B cell (primary cell): ENCODE measurements at regions not wholly inside any gene's neighbourhood (a gene's known extent, or its start where the extent isn't known, plus 50 kb on each side); places are given as distances from the start of the nearest gene placed in this dataset.

Source experiments
- ATAC-seq: fragments of 200-7000 bp; cut with Tn5 transposase; one replicate; pipeline ENCODE4 v1.10.0; 2021; ENCODE audit warnings: low read depth, mild to moderate bottlenecking, moderate number of reproducible peaks, moderate library complexity
- CTCF ChIA-PET: fragments of 350-600 bp; sonication (Branson Sonifier 250); formaldehyde crosslinking; loops from one replicate; lab custom pipeline; 2021; ENCODE audit warnings: antibody characterized with exemption, inconsistent platforms; lab: Charles Lee
- POLR2A ChIA-PET: fragments of 350-600 bp; sonication (Branson Sonifier 250); formaldehyde crosslinking; loops from one replicate; lab custom pipeline; 2021; ENCODE audit warnings: antibody characterized with exemption; lab: Charles Lee
- DNase-seq: peaks from one replicate; pipeline ENCODE4 v3.0.0; 2013
- H2AFZ ChIP-seq: 2 replicates; pipeline ENCODE4 v1.6.1; 2012; ENCODE audit warnings: mild to moderate bottlenecking, low read depth, low read length; ENCODE audit not compliant: insufficient read depth, poor library complexity, severe bottlenecking
- H3K27ac ChIP-seq, 2 donors: 1 replicate in 1 of 2; 2 replicates in 1 of 2; pipeline ENCODE4 v1.5.1; 2012 to 2013; ENCODE audit warnings: low read length in 2 of 2, mild to moderate bottlenecking in 2 of 2, moderate library complexity in 1 of 2
- H3K27me3 ChIP-seq, 4 experiments: fragments of 200-600 bp in 1 of 4; sonication (generic) in 1 of 4; replicated peaks in 1 of 4; 1 replicate in 2 of 4; 2 replicates in 2 of 4; pipeline versions ENCODE4 v1.6.1 to v1.7.0; 2013 to 2016; ENCODE audit warnings: low read length in 3 of 4, mild to moderate bottlenecking in 2 of 4, mixed read lengths in 1 of 4, moderate library complexity in 1 of 4; ENCODE audit not compliant: insufficient read depth in 4 of 4, control insufficient read depth in 3 of 4; ENCODE audit errors: control extremely low read depth in 1 of 4
- H3K36me3 ChIP-seq, 2 experiments: replicated peaks in 1 of 2; 1 replicate in 1 of 2; 2 replicates in 1 of 2; pipeline versions ENCODE4 v1.6.1 to v1.7.1; 2013; ENCODE audit warnings: low read length in 1 of 2; ENCODE audit not compliant: insufficient read depth in 2 of 2, control insufficient read depth in 1 of 2; ENCODE audit errors: control extremely low read depth in 1 of 2, extremely low read depth in 1 of 2
- H3K4me1 ChIP-seq, 2 donors: fragments of 200-600 bp in 1 of 2; sonication (generic) in 1 of 2; 1 replicate in 1 of 2; 2 replicates in 1 of 2; pipeline versions ENCODE4 v1.5.1 to v1.6.1; 2013 to 2017; ENCODE audit warnings: low read length in 2 of 2; ENCODE audit not compliant: control insufficient read depth in 2 of 2, insufficient read depth in 2 of 2
- H3K4me2 ChIP-seq: replicated peaks from 2 replicates; pipeline ENCODE3; 2012; ENCODE audit warnings: mild to moderate bottlenecking, low read depth, low read length; ENCODE audit not compliant: poor library complexity, severe bottlenecking
- H3K4me3 ChIP-seq, 5 experiments: fragments of 200-600 bp in 1 of 5; sonication (generic) in 1 of 5; 1 replicate in 3 of 5; 2 replicates in 2 of 5; pipeline versions ENCODE4 v1.5.1 to v1.7.0; 2011 to 2016; ENCODE audit warnings: low read length in 4 of 5, mild to moderate bottlenecking in 4 of 5, low read depth in 2 of 5, control low read depth in 1 of 5, moderate library complexity in 1 of 5; ENCODE audit not compliant: insufficient read depth in 1 of 5; ENCODE audit errors: control extremely low read depth in 1 of 5, extremely low read depth in 1 of 5
- H3K79me2 ChIP-seq: fragments of 200-600 bp; sonication (generic); one replicate; pipeline ENCODE4 v1.6.0; 2016; ENCODE audit warnings: low read length; ENCODE audit not compliant: control insufficient read depth, insufficient read depth
- H3K9ac ChIP-seq: fragments of 200-600 bp; sonication (generic); 2 replicates; pipeline ENCODE4 v1.6.1; 2017; ENCODE audit warnings: mild to moderate bottlenecking, low read length, moderate library complexity
- H3K9me3 ChIP-seq, 3 donors: one replicate each; pipeline versions ENCODE4 v1.6.1 to v1.7.1; 2013; ENCODE audit warnings: low read length in 2 of 3; ENCODE audit not compliant: control insufficient read depth in 2 of 3, insufficient read depth in 1 of 3; ENCODE audit errors: control extremely low read depth in 1 of 3
- H4K20me1 ChIP-seq: 2 replicates; pipeline ENCODE4 v1.6.0; 2012; ENCODE audit warnings: mild to moderate bottlenecking, low read length; ENCODE audit not compliant: insufficient read depth, control insufficient read depth, poor library complexity, severe bottlenecking
- H3K27ac Mint-ChIP-seq: one replicate; pipeline ENCODE4 v1.8.0; 2021; ENCODE audit warnings: mixed read lengths
- H3K27me3 Mint-ChIP-seq: one replicate; pipeline ENCODE4 v1.8.0; 2021; ENCODE audit warnings: mixed read lengths
- H3K4me1 Mint-ChIP-seq: one replicate; pipeline ENCODE4 v1.8.0; 2021; ENCODE audit warnings: mixed read lengths
- H3K4me3 Mint-ChIP-seq: one replicate; pipeline ENCODE4 v1.8.0; 2021; ENCODE audit warnings: mixed read lengths
- H3K9me3 Mint-ChIP-seq: one replicate; pipeline ENCODE4 v1.8.0; 2022; ENCODE audit warnings: mixed read lengths; ENCODE audit not compliant: insufficient read depth
- CTCF ChIP-seq: fragments of 200-600 bp; IDR thresholded peaks from one replicate; pipeline ENCODE4 v1.8.0; 2022; ENCODE audit warnings: antibody characterized with exemption, mild to moderate bottlenecking
- EZH2 ChIP-seq: IDR thresholded peaks from 2 replicates; pipeline ENCODE4 v1.6.1; 2012; ENCODE audit warnings: borderline replicate concordance, low read depth, mild to moderate bottlenecking, moderate library complexity, low read length; ENCODE audit not compliant: insufficient read depth, poor library complexity, severe bottlenecking
- WGBS: methylation state at CpG from one replicate; pipeline ENCODE4 v1.1.5; 2013; ENCODE audit warnings: missing lambda C conversion rate; ENCODE audit not compliant: insufficient coverage; 5-methylcytosine and 5-hydroxymethylcytosine counted together
- intact Hi-C: fragments of 100-400 bp; cut with micrococcal nuclease; formaldehyde crosslinking; loops from one replicate; pipeline ENCODE4 v1.10.0; 2022

- intact Hi-C loops = loop anchor here (5.0 to 10.0 kb wide), 2 partner anchors 204 to 892 kb away; no protein-coding TSS in a partner anchor
- H3K27ac Mint-ChIP-seq = no peak overlapping the region
These were observed 187.9 kb upstream of the GRIN2B start for GRCh38 chr12:14169281-14169680.

More at GRCh38 chr12:14169281-14169680, 187.9 kb upstream of the GRIN2B start:
- no peak overlapping the region for H3K27ac ChIP-seq
- H3K9me3 ChIP-seq = no peaks in the 10 kb centered on the region
- H3K36me3 ChIP-seq = no peaks in the 10 kb centered on the region
- POLR2A ChIA-PET = no interaction called here
- 0% methylated on average over 1 of the region's 3 CpGs for WGBS
- H3K4me3 ChIP-seq = no peak overlapping the region
- no peak overlapping the region for H3K9ac ChIP-seq
- CTCF ChIA-PET = interaction anchor here (1.2 to 10.8 kb wide), 6 partner anchors 13 to 306 kb away, joined by 3 to 211 read pairs (median 30); no protein-coding TSS in a partner anchor
- H3K27me3 ChIP-seq = no peaks in the 10 kb centered on the region
- H4K20me1 ChIP-seq = no peaks in the 10 kb centered on the region
- H3K9me3 Mint-ChIP-seq = no peaks in the 10 kb centered on the region
- no peak for ATAC-seq
- peaks cover 19 to 27% of the 10 kb centered on the region in 2 donors for H3K4me1 ChIP-seq
- peak overlapping the region; percentile 21 for H2AFZ ChIP-seq
- no peak overlapping the region for H3K4me3 Mint-ChIP-seq
- H3K27me3 Mint-ChIP-seq = no peaks in the 10 kb centered on the region
- H3K4me2 ChIP-seq = no peak overlapping the region
- peaks cover 25% of the 10 kb centered on the region for H3K4me1 Mint-ChIP-seq
- TF ChIP-seq EZH2 (no peak), CTCF (no peak)
- DNase-seq = no peak
- no peaks in the 10 kb centered on the region for H3K79me2 ChIP-seq
